HG03135 (cell line): ENCODE measurements at regions not wholly inside any gene's neighbourhood (a gene's known extent, or its start where the extent isn't known, plus 50 kb on each side); places are given as distances from the start of the nearest gene placed in this dataset.
"Not testable (repeated sequence)": the region's sequence is repeated elsewhere in the genome, so short reads cannot be mapped to it uniquely, and the experiment has no call there.

Source experiments
- ATAC-seq: cut with Tn5 transposase; IDR thresholded peaks from one replicate; pipeline ENCODE4 v1.9.1; 2021; ENCODE audit warnings: mild to moderate bottlenecking, moderate library complexity; ENCODE audit not compliant: unreplicated experiment

DNA sequence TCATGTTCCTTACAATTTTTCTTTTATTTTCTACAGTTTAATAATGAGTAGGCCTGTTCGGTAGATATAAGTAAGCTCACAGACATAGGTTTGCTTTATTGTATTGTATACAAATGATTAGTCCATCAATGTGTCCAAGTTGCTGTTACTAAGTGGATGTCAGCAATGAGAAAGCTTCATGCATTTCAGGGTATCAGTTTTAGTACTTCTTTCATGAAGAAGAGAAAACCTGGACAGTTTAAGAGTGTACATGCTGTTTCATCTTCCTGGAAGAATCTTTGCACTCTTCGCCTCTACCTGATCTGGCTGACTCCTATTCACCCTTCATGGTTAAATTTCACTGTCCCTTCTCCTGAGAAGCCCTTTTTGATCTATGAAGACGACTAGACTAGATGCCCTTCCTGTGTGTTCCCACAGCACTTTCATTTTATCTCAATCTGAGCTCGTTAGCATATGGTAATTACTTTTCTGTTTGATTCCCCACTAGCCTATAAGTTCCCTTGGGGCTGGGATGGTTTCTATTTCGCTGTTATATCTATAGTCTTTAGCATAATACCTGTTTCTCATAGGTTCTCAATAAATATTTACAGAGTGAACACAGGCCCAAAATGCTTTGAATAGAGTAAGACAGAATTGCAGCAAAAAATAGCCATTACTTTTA is 70.7 kb downstream of the CETN3 start:
- ATAC-seq = peak; percentile 71

DNA sequence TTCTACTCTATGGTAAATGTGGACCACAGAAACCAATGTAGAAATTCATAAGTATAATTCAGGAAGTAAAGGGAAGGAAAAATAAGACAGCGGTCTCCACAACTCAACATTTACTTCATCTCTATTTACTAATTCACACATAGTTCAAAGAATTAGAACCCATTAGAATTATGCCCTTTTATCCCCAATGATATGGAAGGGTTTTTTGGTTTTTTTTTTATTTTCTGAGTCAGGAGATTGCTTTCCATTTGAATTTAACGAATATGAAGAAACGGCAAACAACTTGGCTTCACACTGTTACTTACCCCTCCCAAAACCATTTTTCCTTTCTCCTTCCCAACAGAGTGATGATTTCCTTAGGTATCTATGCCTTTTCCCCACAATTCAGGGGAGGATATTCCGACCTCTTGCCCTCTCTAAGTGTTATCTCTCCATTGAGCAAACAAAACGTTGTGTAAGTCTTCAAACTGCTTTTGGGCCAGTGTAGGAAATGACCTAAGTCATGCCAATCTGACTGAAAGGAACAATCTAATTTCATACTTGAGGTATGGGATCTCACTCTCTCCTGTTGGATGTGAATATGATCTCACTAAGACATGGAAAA is 72.0 kb downstream of the CETN3 start:
- ATAC-seq = no peak

DNA sequence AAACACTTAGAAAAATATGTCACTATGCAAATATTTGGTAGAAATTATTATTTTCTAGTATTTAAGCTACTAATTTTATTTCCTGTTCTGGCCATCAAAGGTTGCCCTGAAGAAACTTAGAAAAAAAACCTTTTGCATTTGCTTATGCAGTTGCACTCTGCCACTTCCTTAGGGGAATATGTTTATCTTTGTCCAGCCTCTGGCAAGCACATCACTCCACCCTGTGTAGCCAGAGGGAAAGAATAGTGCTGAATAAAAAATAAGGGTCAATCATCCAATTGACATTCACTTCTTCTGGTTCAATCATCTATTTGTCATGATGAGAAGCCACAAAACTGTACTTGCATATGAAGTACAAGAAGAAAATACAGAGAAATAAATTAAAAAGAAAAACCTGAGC is 72.8 kb downstream of the CETN3 start:
- ATAC-seq = no peak

DNA sequence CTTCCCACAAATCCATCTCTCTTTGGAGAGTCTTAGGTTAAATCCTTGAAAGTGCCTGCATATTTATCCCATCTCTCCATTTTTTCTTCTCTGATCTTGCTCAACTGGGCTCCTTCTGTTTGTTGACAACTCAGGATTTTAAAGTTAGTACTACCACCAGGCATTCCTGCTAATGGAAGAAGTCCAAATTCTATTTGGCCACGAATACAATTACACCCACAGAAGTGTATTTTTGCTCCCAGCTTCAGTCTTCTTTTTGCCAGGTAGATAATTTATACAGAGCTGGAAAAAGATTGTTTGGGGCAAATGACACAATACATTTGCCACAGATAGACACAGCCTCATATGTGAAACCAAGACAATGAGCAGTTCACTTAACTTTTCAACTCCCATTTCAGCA is 74.8 kb downstream of the CETN3 start:
- ATAC-seq = no peak

DNA sequence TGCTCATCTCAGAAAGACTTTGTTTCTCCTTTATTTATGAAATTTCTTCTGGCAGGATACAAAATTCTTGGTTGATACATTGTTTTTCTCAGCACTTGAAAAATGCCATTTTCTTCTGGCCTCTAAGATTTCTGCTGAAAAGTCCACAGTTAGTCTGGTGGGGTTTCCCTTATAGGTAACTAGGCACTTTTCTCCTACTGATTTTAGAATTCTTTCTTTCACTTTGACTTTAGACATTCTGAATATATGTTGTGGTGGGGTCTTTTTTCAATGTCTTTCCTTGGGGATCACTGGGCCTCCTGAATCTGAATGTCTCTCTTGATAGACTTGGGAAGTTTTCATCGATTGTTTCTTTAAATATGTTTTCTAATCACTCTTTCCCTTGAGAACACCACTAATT is 79.6 kb downstream of the CETN3 start:
- ATAC-seq = no peak

DNA sequence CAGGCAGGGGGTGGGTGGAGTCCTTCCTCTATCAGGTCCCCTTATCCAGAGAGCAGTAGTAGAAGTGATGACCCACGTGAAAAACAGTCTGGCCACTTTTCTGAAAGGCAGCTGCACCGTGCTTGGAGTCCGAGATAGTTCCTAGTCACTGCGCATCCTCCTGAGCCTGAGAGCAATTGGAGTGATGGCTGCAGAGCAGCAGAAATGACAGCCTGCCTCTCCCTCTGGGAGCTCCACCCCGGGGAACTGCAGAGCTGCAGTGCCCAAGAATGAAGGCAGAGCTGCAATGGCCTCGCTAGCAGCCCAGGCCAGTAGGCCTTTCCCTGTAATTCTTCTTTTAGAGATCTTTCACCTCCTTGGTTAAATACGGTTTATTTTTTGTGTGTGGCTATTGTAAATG is 82.6 kb downstream of the CETN3 start:
- no peak for ATAC-seq

DNA sequence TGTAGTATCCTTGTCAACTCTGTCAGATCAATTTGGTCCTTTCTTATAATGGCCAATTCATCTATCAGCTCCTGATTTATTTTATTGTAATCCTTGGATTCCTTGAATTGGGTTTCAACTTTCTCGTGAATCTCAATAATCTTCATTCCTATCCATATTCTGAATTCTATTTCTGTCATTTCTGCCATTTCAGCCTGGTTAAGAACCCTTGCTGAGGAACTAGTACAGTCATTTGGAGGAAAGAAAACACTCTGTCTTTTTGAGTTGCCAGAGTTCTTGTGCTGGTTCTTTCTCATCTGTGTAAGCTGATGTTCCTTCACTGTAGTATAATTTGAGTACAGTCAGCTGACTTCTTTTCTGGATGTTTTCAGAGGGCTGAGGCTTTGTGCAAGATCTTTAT is 84.5 kb downstream of the CETN3 start:
- no peak for ATAC-seq

DNA sequence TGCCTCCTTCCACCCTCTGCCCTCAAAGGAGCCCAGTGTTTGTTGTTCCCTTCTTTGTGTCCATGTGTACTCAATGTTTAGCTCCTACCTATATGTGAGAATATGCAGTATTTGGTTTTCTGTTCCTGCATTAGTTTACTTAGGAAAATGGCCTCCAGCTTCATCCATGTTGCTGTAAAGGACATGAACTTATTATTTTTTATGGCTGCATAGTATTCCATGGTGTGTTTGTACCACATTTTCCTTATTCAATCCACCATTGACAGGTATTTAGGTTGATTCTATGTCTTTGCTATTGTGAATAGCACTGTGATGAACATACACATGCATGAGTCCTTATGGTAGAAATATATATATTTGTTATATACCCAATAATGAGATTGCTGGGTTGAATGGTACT is 89.2 kb downstream of the CETN3 start:
- ATAC-seq = not testable (repeated sequence)

DNA sequence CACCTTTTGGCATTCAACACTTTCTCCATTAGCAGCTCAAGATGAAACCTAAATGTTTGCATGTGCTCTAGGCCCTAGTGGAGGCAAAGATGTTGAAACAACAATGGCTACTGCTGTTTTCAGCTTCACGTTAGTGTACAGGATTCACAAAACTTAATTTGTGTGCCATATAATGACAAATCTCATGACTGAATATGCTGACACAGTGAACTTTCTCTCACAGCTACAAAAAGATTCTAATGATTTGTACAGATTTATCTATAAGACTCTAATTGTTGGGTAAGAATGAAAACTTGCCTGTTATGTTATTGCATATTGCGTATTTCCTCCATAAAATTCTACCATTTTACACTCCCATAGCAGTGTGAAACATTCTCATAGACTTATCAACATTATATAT is 97.5 kb downstream of the CETN3 start:
- no peak for ATAC-seq

DNA sequence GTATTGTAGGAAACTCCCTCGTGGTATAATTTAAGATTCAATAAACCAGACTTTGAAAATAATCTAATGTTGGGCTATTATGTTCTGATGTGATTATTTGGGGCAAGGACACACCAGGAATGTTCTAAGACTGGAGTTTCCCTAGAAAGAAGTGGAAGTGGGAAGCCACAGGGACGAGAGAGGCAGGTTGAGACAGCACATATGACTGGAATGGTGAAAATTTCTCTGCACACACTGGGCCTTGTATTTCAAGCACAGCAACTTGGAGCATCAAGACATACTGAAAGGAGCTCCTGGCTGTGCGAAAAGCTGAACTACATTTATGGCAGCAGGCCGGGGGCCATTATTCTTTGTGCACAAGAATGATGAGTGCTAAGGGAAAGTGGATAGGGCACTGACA is 98.2 kb downstream of the CETN3 start:
- no peak for ATAC-seq

DNA sequence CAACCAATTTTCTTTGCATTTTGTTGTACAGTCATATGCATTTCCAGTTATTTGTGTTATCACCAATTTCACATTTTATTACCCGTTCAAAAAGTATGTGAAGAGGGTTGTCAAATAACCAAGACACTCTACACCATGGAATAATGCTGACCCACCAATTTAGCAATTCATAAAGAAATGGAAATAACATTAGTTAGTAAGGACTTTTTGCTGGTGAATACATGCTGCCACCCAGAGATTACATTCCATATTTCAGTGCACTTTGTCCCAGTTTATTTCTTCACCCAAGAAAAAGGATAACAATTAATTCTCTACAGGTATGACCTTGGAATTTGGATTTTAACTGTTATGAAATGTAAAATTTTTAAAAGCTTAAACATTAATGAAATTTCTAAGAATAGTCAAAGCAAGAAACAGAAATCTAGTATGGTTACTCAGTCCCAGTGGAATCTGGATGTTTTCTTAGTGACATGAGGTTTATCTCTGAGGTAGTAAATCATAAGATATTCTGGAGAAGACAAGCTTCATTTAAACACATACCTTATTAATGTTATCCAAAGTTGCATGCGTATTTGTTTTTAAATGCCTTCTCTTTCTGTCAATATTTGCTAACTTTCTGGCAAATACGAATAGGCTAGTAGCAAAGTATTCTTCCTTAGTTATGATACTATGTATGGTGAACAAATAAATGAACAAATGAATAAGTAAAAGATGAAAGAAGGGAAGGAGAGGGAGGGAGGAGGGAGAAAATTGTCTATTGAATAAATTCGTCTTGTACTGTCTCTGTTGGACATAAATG is 100.6 kb downstream of the CETN3 start:
- no peak for ATAC-seq

DNA sequence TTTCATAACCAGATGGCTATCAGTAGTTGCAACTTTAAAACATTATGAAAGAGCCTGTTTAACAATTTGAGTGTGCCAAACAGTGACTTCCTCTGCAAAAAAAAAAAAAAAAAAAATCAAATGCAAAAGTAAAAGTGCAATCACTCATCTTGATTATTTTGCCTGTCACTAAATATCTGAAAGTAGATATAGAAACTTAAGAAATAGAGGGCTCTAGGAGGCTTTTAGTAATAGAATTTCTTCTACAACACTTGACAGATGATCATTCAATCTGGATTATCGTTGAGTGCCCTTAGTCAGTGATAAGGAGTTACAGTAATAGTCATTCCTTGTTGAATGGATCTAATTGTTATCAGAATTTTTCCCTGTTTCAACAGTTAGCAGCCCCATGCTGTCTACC is 101.8 kb downstream of the CETN3 start:
- no peak for ATAC-seq

DNA sequence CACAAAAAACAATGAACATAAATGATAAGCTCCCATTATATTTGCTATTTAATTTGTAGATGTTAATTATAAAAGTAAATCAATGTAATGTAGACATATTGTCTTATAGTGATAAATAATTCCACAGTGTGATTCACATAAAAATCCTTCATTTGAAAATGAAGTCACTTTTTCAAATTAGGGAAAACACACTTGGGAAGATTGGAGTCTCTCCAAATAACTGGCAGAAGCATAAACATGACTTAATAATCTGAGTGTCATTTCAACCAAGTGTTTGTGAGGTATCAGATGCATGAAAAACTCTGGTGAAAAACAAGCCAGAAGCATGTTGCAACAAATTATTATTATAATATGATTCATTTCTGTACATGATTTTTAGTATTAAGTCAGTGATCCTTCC is 102.2 kb downstream of the CETN3 start:
- ATAC-seq = no peak

DNA sequence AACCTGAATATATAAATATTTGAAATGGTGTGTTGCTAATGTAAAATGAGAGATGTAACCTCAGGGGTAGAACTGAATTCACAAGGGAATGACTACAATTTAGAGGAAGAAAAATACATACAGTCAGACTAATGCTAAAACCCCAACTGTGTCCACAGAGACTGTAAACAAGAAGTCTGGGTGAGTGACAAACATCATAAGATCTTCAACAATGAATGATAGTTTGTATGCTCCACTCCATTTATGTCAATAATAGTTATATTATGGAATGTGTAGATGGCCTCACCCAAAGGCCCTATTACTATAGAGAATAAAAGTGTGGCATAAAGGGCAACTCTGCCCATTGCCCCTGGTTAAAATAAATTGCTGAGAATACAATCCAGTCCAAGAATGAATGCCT is 102.9 kb downstream of the CETN3 start:
- ATAC-seq = no peak

DNA sequence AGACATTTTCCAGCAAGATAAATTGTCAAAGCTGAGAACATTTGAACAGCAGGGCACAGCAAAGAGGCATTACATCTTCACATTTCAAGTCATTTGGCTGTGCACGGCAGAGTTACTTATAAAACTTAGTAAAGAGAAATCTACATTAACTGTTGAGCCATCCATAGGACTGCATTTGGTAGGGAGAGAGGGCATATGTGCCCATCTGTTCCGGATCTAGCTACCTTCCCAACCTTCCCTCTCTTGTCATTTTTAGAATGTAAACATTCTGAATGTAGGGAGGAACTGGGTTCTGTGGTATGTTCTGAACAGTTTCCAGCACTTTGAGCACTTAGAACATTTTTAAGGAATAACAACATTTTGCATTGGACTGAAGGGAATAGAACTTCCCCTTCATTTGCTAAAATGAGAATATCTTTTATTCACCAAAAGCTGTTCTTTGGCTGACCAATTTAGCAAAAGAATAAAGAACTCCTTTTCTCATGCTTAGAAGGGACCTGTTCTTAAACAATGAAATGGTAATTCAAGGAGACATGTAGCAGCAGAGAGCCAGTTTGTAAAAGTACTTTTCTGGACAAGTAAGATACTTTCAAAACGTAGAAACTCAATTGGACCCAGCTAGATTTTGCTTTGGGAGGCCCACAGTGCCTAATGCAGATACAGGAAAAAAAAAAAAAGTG is 104.4 kb downstream of the CETN3 start:
- ATAC-seq = no peak

DNA sequence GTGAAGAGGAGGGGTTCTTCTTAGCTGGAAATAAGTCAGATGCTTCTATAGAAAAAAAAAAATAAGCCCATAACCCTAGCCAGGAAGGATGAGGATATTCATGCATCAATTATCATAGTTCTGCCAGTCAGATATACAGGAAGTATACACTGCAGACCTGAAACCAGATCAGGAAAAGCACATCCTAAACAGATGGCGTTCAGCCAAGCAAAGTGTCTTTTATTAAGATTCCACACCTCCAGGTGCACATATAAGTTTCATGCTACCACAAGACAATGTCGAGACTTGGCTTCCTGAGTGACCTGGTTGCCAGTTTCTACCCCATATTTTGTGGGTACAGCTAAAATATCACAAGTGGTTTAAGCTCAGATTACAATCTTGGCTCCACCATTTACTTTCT is 108.3 kb downstream of the CETN3 start:
- no peak for ATAC-seq

DNA sequence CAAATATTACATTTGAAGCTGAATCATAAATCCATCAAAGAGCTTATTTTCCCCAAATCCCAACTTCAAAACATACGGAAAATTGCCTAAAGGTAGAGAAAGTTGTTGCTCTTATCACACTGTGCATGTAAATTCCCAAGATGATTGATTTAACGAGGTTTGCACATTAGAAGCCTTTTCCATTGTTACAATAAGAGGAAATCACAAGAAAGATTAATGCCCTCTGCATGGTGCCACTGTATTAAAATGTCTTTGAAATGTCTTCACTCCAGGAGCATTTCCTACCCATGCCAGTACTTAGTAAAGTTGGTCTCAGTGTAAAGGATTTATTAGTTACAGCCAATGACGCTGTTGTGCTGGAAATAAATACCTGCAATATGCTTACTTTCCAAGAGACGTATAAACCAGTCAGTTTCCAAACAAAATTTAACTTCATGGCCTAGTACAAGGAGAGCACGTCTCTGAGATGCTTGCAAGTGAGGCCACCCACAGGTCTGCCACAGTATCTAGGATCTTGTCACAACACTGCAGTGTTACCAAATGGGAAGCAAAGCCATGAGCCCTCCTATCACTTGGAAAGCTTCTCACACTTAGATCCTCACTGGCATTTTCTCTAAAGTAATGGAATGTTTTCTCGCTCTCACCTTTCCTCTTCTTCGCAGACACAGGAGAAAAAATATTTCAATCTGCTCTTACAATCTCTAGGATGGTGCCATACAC is 112.4 kb downstream of the CETN3 start:
- no peak for ATAC-seq

DNA sequence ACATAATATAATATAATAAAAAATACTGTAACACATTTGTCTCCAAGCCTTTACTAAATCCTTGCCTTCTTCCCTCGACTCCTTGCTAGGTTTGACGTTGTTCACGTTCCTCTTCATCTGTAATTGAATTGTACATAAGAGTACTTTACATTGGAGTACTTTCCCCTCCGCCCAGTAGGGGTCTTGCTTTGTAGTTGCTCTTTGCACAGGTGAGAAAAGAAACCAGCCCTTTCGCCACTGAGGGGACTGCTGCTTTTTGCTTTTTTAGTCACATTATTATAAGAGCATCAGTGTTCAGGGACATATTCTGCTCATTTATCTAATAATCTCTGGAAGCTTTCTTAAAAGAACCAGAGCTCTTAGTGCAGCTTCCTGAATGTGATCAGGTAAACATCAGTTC is 115.0 kb downstream of the CETN3 start:
- no peak for ATAC-seq

DNA sequence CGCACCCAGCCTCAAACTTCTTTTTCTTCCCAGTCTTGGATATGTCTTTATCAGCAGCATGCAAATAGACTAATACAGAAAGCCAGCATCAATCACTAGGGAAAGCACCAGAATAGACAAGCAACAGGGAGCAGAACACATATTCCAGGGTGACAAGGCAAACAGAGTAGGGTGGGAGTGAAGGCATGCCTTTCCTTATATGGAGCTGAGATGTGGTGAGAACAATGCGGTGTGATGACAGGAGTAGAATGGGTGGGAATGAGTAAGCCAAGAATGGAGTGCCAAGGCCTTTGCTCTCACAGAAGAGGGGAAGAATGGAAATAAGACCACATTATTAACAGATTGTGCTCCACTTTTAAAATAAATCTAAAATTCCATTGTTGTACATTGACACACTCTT is 115.6 kb downstream of the CETN3 start:
- ATAC-seq = no peak

DNA sequence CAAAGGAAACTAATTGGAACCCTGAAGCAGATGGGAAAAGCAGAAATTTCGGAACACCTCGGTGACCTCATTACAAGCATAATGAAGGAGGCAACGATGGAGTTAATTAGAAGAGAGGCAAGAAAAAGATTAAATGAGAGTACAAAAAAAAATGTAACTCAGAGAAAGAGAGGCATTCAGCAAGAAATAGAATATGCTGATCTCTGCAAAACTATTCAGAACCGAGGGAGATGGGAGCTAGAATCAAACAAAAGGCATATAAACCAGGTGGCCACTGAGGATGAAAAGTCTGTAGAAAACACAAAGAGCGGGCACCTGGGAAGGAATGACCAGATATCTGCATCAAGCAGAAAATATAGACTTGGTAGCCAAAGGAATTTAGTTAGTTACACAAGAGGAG is 118.9 kb downstream of the CETN3 start:
- no peak for ATAC-seq

DNA sequence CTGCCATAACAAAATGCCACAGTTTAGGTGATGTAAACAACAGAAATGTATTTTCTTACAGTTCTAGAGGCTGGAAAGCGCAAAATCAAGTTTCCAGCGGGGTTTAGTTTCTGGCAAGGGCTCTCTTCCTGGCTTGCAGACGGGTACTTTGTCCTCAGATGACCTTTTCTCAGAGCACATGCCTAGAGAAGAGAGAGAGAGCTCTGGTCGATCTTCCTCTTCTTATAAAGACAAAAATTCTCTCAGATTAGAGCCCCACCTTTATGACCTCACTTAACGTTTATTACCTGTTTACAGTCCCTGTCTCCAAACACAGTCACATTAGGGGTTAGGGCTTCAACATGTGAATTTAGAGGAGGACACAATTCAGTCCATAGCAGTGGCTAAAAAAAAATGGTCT is 119.7 kb downstream of the CETN3 start:
- no peak for ATAC-seq
